ENCODE measurements at regions not wholly inside any gene's neighbourhood (a gene's known extent, or its start where the extent isn't known, plus 50 kb on each side); places are given as distances from the start of the nearest gene placed in this dataset.
"Not testable (repeated sequence)": the region's sequence is repeated elsewhere in the genome, so short reads cannot be mapped to it uniquely, and the experiment has no call there.

DNA sequence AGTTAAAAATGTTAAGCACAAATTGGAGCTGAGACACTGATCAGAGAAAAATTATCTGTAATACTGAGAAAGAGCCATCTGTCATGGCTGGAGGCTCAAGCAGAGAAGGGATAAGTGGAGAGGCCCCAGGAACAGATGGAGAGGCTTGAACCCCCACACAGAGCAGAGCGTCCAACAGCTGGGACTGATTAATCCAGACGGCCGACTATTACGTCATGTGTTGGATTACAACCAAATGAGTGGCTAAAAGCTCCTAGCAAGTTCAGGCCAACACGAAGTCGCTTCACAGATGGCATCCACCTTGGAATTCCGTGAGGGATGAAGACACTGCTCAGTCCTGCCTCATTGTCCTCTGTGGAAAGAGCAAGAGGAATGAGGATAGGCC, 57.7 kb upstream of the ATXN3L start:
- no peak overlapping the region for H3K4me3 ChIP-seq (ENCODE audit: low read depth, low read length)
- no peak for DNase-seq (ENCODE audit: low read depth)
- TF ChIP-seq, protein P1, sequence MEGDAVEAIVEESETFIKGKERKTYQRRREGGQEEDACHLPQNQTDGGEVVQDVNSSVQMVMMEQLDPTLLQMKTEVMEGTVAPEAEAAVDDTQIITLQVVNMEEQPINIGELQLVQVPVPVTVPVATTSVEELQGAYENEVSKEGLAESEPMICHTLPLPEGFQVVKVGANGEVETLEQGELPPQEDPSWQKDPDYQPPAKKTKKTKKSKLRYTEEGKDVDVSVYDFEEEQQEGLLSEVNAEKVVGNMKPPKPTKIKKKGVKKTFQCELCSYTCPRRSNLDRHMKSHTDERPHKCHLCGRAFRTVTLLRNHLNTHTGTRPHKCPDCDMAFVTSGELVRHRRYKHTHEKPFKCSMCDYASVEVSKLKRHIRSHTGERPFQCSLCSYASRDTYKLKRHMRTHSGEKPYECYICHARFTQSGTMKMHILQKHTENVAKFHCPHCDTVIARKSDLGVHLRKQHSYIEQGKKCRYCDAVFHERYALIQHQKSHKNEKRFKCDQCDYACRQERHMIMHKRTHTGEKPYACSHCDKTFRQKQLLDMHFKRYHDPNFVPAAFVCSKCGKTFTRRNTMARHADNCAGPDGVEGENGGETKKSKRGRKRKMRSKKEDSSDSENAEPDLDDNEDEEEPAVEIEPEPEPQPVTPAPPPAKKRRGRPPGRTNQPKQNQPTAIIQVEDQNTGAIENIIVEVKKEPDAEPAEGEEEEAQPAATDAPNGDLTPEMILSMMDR (IDR thresholded peaks at IDR 0.05; ENCODE audit: low read depth, low read length, missing control alignments): no peak

- no peak for DNase-seq (ENCODE audit: low read depth)
- TF ChIP-seq, protein P1 (IDR thresholded peaks at IDR 0.05; ENCODE audit: low read depth, low read length, missing control alignments): no peak
- no peak overlapping the region for H3K4me3 ChIP-seq (ENCODE audit: low read depth, low read length)
These were observed 57.1 kb upstream of the ATXN3L start for GRCh38 chrX:13376857-13377549.

DNA sequence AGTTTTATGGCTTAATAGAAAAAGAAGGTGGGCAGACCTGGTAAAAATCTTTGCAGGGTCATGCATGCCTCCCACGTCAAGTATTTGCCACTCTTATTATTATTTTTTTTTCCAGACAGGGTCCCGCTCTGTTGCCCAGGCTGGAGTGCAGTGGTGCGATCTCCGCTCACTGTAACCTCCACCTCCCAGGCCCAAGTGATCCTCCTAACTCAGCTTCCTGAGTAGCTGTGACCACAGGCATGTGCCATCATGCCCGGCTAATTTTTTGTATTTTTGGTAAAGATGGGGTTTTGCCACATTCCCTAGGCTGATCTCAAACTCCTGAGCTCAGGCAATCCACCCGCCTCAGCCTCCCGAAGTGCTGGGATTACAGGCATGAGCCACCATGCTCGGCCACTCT, 55.7 kb upstream of the ATXN3L start:
- not testable (repeated sequence) for H3K4me3 ChIP-seq (ENCODE audit: low read depth, low read length); DNase-seq (ENCODE audit: low read depth)

- TF ChIP-seq, protein P1 (IDR thresholded peaks at IDR 0.05; ENCODE audit: low read depth, low read length, missing control alignments): no peak
- no peak overlapping the region for H3K4me3 ChIP-seq (ENCODE audit: low read depth, low read length)
- no peak for DNase-seq (ENCODE audit: low read depth)
These were observed 54.5 kb upstream of the ATXN3L start for GRCh38 chrX:13374364-13374763.

GRCh38 chrX:13373431-13374187, 53.8 kb upstream of the ATXN3L start:
- no peak for DNase-seq (ENCODE audit: low read depth)
- TF ChIP-seq, protein P1 (IDR thresholded peaks at IDR 0.05; ENCODE audit: low read depth, low read length, missing control alignments): no peak
- H3K4me3 ChIP-seq (ENCODE audit: low read depth, low read length): no peak overlapping the region

- DNase-seq (ENCODE audit: low read depth): no peak
- TF ChIP-seq, protein P1 (IDR thresholded peaks at IDR 0.05; ENCODE audit: low read depth, low read length, missing control alignments): no peak
- no peak overlapping the region for H3K4me3 ChIP-seq (ENCODE audit: low read depth, low read length)
These were observed 53.2 kb upstream of the ATXN3L start for GRCh38 chrX:13373027-13373426.

DNA sequence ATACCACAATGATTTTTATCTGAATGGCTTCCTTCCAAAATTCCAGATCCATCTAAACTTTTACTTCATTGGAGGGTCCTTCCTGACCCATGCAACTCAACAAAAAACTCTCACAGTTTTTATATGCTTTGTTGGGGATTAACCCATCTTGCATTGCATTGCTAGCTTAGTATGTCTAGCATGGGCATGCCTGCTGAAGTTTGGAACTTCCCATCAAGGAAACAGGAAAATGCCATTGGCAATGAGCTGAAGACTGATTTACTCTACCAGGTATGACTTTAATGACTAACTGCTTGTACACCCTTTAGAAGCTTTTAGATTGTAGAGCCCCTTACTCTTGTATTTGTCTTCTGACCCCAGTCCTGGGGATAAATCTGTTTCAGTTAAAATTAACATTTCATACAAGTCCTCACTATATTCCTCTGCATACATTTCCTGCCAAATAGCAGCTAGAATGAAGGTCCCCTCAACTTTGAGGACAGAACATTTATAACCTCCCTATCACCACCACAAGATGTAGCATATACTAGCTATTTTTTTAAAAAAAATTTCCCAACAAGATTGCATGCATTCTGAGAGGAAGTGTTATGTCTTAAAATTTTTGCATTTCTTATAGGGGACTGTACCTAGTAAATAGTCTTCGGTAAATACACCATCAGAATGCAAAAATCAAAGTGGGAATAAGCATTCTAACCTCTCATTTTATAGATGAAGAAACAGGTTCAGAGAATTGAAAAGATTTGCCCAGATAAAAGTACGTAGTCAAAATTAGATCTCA, 52.5 kb upstream of the ATXN3L start:
- TF ChIP-seq, protein P1 (IDR thresholded peaks at IDR 0.05; ENCODE audit: low read depth, low read length, missing control alignments): no peak
- no peak overlapping the region for H3K4me3 ChIP-seq (ENCODE audit: low read depth, low read length)
- no peak for DNase-seq (ENCODE audit: low read depth)

Data from GM12864 (cell line).